K562 (cell line): ENCODE measurements at regions not wholly inside any gene's neighbourhood (a gene's known extent, or its start where the extent isn't known, plus 50 kb on each side); places are given as distances from the start of the nearest gene placed in this dataset.

ENCODE experiments used
- ATAC-seq: fragments of 200-7000 bp; cut with Tn5 transposase; 3 replicates; pipeline ENCODE4 v1.9.1; 2020; ENCODE audit warnings: moderate library complexity
- BruUV-seq: library from RNA; stranded (reverse); fragments of 400-500 nt; replicated peaks from 2 replicates; lab custom pipeline; 2021; lab: Mats Ljungman, UMichigan
- CTCF ChIA-PET: fragments of 300-600 bp; formaldehyde crosslinking; extraction: SDS; loops from one replicate; lab custom pipeline; 2021; ENCODE audit warnings: low intra/inter-chr PET ratio; lab: Yijun Ruan, JAX
- POLR2A ChIA-PET: fragments of 300-600, 350-650 bp; sonication (Branson Sonifier 250); formaldehyde crosslinking; extraction: SDS; loops from one replicate; lab custom pipeline; 2021; ENCODE audit warnings: antibody characterized with exemption, inconsistent platforms; lab: Yijun Ruan, JAX
- DNase-seq, 4 experiments: peaks; one replicate each; pipeline versions ENCODE4 v3.0.0 to v3.0.0-alpha.2; 2011 to 2018; ENCODE audit warnings: low spot score in 3 of 4, mixed read lengths in 3 of 4; ENCODE audit errors: extremely low read depth in 1 of 4
- FAIRE-seq: peaks from 2 replicates; lab custom pipeline; 2011; peaks lifted over from hg19 to GRCh38; lab: Jason Lieb, UNC
- H2AFZ ChIP-seq: 2 replicates; pipeline ENCODE4 v1.6.0; 2011; ENCODE audit warnings: low read depth, low read length, control low read depth, inconsistent platforms
- H3K27ac ChIP-seq: fragments of 200-600 bp; 3 replicates; pipeline ENCODE4 v1.8.0; 2011; ENCODE audit warnings: low read depth, mild to moderate bottlenecking, control low read depth, inconsistent platforms, low read length, moderate library complexity, mixed read lengths; ENCODE audit errors: extremely low read depth
- H3K27me3 ChIP-seq, 2 experiments: fragments of 300-600 bp in 1 of 2; 2 replicates in 1 of 2; 3 replicates in 1 of 2; pipeline versions ENCODE4 v1.6.0 to v1.8.0; 2011; ENCODE audit warnings: inconsistent platforms in 2 of 2, low read length in 2 of 2, mild to moderate bottlenecking in 1 of 2, mixed read lengths in 1 of 2, moderate library complexity in 1 of 2; ENCODE audit not compliant: control insufficient read depth in 2 of 2, insufficient read depth in 2 of 2
- H3K36me3 ChIP-seq: fragments of 300-600 bp; 3 replicates; pipeline ENCODE4 v1.8.0; 2011; ENCODE audit warnings: mild to moderate bottlenecking, low read length, inconsistent platforms; ENCODE audit not compliant: control insufficient read depth, insufficient read depth
- H3K4me1 ChIP-seq, 2 experiments: fragments of 200-600 bp in 1 of 2; replicated peaks in 1 of 2; 2 replicates in 1 of 2; 3 replicates in 1 of 2; pipeline versions ENCODE4 v1.5.1 to v1.8.0; 2011; ENCODE audit warnings: inconsistent platforms in 2 of 2, low read length in 2 of 2, mild to moderate bottlenecking in 1 of 2, mixed read lengths in 1 of 2, moderate library complexity in 1 of 2; ENCODE audit not compliant: control insufficient read depth in 2 of 2, insufficient read depth in 2 of 2
- H3K4me2 ChIP-seq: 2 replicates; pipeline ENCODE4 v1.6.1; 2011; ENCODE audit warnings: low read length, control low read depth, inconsistent platforms, mixed read lengths; ENCODE audit not compliant: insufficient read depth
- H3K4me3 ChIP-seq: fragments of 200-600 bp; sonication (generic), shearing (Covaris generic); 2 replicates; pipeline ENCODE4 v1.5.1; 2016; ENCODE audit warnings: control low read depth, inconsistent platforms
- H3K79me2 ChIP-seq: fragments of 200-600 bp; 3 replicates; pipeline ENCODE4 v1.8.0; 2011; ENCODE audit warnings: low read length, inconsistent platforms; ENCODE audit not compliant: control insufficient read depth, insufficient read depth
- H3K9ac ChIP-seq, 2 experiments: 2 replicates each; pipeline versions ENCODE4 v1.6.0 to v1.6.1; 2011; ENCODE audit warnings: low read depth in 2 of 2, low read length in 2 of 2, control low read depth in 1 of 2, inconsistent platforms in 1 of 2, mild to moderate bottlenecking in 1 of 2, mixed read lengths in 1 of 2; ENCODE audit not compliant: insufficient read depth in 1 of 2
- H3K9me1 ChIP-seq: one replicate; pipeline ENCODE4 v1.6.0; 2011; ENCODE audit warnings: inconsistent platforms, mild to moderate bottlenecking, low read length, moderate library complexity; ENCODE audit not compliant: control insufficient read depth, insufficient read depth
- H3K9me3 ChIP-seq: replicated peaks from 2 replicates; pipeline ENCODE4 v1.5.1; 2011; ENCODE audit warnings: low read depth, low read length, inconsistent platforms; ENCODE audit not compliant: control insufficient read depth, insufficient read depth
- H4K20me1 ChIP-seq: replicated peaks from 2 replicates; pipeline ENCODE4 v1.6.1; 2011; ENCODE audit warnings: low read length, inconsistent platforms, mixed read lengths; ENCODE audit not compliant: control insufficient read depth, insufficient read depth
- CCAR2 ChIP-seq: fragments of 200-400 bp; formaldehyde crosslinking; IDR thresholded peaks from 2 replicates; pipeline ENCODE4 v1.6.1; 2017; ENCODE audit warnings: mild to moderate bottlenecking, low read depth, low read length
- CREB3 ChIP-seq: fragments of 450-650 bp; conservative IDR thresholded peaks from 2 replicates; pipeline ENCODE4 v1.6.1; 2016; ENCODE audit warnings: missing genetic modification characterization, low read depth, mild to moderate bottlenecking, missing compliant biosample characterization, moderate library complexity
- HDAC8 ChIP-seq: fragments of 450-650 bp; IDR thresholded peaks from 2 replicates; pipeline ENCODE4 v1.6.1; 2016; ENCODE audit warnings: mild to moderate bottlenecking, missing genetic modification characterization, moderate library complexity, missing compliant biosample characterization
- JUNB ChIP-seq: fragments of 450-650 bp; formaldehyde crosslinking; conservative IDR thresholded peaks from 2 replicates; pipeline ENCODE4 v1.4.0; 2020; ENCODE audit warnings: mild to moderate bottlenecking
- KLF6 ChIP-seq: fragments of 250-450 bp; sonication (Bioruptor Pico); IDR thresholded peaks from 2 replicates; pipeline ENCODE4 v1.4.0; 2020; ENCODE audit warnings: mild to moderate bottlenecking, moderate library complexity, borderline replicate concordance
- NKRF ChIP-seq: fragments of 450-650 bp; IDR thresholded peaks from 2 replicates; pipeline ENCODE4 v1.6.1; 2016; ENCODE audit warnings: borderline replicate concordance
- POLR2A ChIP-seq: fragments of 450-650 bp; conservative IDR thresholded peaks from 2 replicates; pipeline ENCODE4 v1.6.1; 2016
- SAFB2 ChIP-seq: fragments of 200-400 bp; formaldehyde crosslinking; IDR thresholded peaks from 2 replicates; pipeline ENCODE4 v1.6.1; 2018; ENCODE audit warnings: borderline replicate concordance, low read length, low read depth, moderate library complexity; ENCODE audit not compliant: severe bottlenecking
- SMARCB1 ChIP-seq: IDR thresholded peaks from 2 replicates; pipeline ENCODE4 v1.6.1; 2011; ENCODE audit warnings: improper control_type of control experiment, low read depth; ENCODE audit not compliant: insufficient read length
- TAF15 ChIP-seq: fragments of 200-400 bp; formaldehyde crosslinking; IDR thresholded peaks from 2 replicates; pipeline ENCODE4 v1.6.1; 2017; ENCODE audit warnings: mild to moderate bottlenecking, low read depth, low read length, moderate library complexity
- WHSC1 ChIP-seq: IDR thresholded peaks from one replicate; pipeline ENCODE4 v1.6.1; 2012; ENCODE audit warnings: low read length, control low read depth, inconsistent platforms
- ZBTB49 ChIP-seq: sonication (generic); formaldehyde crosslinking; IDR thresholded peaks from 2 replicates; pipeline ENCODE4 v1.8.0; 2022; ENCODE audit warnings: missing genetic modification reagents, mild to moderate bottlenecking, borderline replicate concordance
- ZNF197 ChIP-seq: fragments of 200-800 bp; sonication (Bioruptor generic); IDR thresholded peaks from 2 replicates; pipeline ENCODE4 v1.6.1; 2016; ENCODE audit warnings: low read depth, missing genetic modification characterization, missing compliant biosample characterization
- ZNF217 ChIP-seq: sonication (generic); formaldehyde crosslinking; IDR thresholded peaks from 2 replicates; pipeline ENCODE4 v1.8.0; 2022; ENCODE audit warnings: mild to moderate bottlenecking, missing genetic modification reagents
- ZNF408 ChIP-seq: fragments of 250-450 bp; sonication (Bioruptor Pico); IDR thresholded peaks from 2 replicates; pipeline ENCODE4 v1.4.0; 2020; ENCODE audit warnings: low read depth, mild to moderate bottlenecking, moderate library complexity
- ZNF436 ChIP-seq: fragments of 250-450, 450-650 bp; sonication (Bioruptor Pico); formaldehyde crosslinking; IDR thresholded peaks from 2 replicates; pipeline ENCODE4 v1.7.0; 2020; ENCODE audit warnings: mild to moderate bottlenecking
- WGBS: fragments of 100-300 bp; shearing (Covaris generic); methylation state at CpG from one replicate; pipeline ENCODE4 v1.1.6; 2016; ENCODE audit warnings: low coverage, mixed read lengths; ENCODE audit not compliant: insufficient coverage; ENCODE audit errors: missing lambda C conversion rate; 5-methylcytosine and 5-hydroxymethylcytosine counted together
- in situ Hi-C: fragments of 300-500 bp; cut with MboI; formaldehyde crosslinking; loops from 4 replicates; pipeline ENCODE4 v1.15.0; 2018; ENCODE audit warnings: inconsistent platforms, mixed read lengths
- intact Hi-C: fragments of 100-400 bp; cut with micrococcal nuclease; formaldehyde crosslinking; loops from 2 replicates; pipeline ENCODE4 v1.14.2; 2022

- Histone ChIP-seq H3K27me3 (no peaks in the 10 kb centered on the region), H3K27ac (no peak overlapping the region), H3K4me2 (no peak overlapping the region), H3K9me3 (no peaks in the 10 kb centered on the region), H2AFZ (no peak overlapping the region), H3K36me3 (no peaks in the 10 kb centered on the region), H3K9ac (no peak overlapping the region), H3K4me3 (no peak overlapping the region), H3K79me2 (no peaks in the 10 kb centered on the region), H4K20me1 (no peaks in the 10 kb centered on the region), H3K4me1 (no peaks in the 10 kb centered on the region), H3K9me1 (no peaks in the 10 kb centered on the region)
- FAIRE-seq = no peak
- no peak for TF ChIP-seq SMARCB1
- TF ChIP-seq NKRF = no peak
- no peak for TF ChIP-seq WHSC1
- no peak for TF ChIP-seq CCAR2
- TF ChIP-seq SAFB2 = no peak
- TF ChIP-seq TAF15 = no peak
- no peak for TF ChIP-seq KLF6
- no peak for TF ChIP-seq ZNF436 (CRISPR knock-in tag)
- TF ChIP-seq ZNF197 (CRISPR knock-in tag) = no peak
- TF ChIP-seq CREB3 (tag) = no peak
- TF ChIP-seq POLR2A = no peak
- TF ChIP-seq ZBTB49 = no peak
- no peak for TF ChIP-seq JUNB (CRISPR knock-in tag)
- no peak for TF ChIP-seq ZNF217 (CRISPR knock-in tag)
- TF ChIP-seq ZNF408 (CRISPR knock-in tag) = no peak
- no peak for TF ChIP-seq HDAC8 (tag)
- no TSS peak for BruUV-seq
- ChIA-PET CTCF (no interaction called here), POLR2A (no interaction called here)
- no peak for ATAC-seq
- in situ Hi-C loops (no loop called here), intact Hi-C loops (no loop called here)
- 0% methylated on average over 3 of the region's 3 CpGs for WGBS
- no peak for DNase-seq
Measured at GRCh38 chr4:41410049-41410448, 127.9 kb upstream of the LIMCH1 start.
